ENCODE measurements at regions not wholly inside any gene's neighbourhood (a gene's known extent, or its start where the extent isn't known, plus 50 kb on each side); places are given as distances from the start of the nearest gene placed in this dataset.
"Not testable (repeated sequence)": the region's sequence is repeated elsewhere in the genome, so short reads cannot be mapped to it uniquely, and the experiment has no call there.

- Histone ChIP-seq H3K9me3 (ENCODE audit: severe bottlenecking) (no peaks in the 10 kb centered on the region), H3K36me3 (no peaks in the 10 kb centered on the region), H3K4me3 (ENCODE audit: low read depth, low read length) (no peak overlapping the region), H3K27me3 (ENCODE audit: insufficient read depth, low read depth, severe bottlenecking) (peaks cover 31% of the 10 kb centered on the region), H3K27ac (no peak overlapping the region)
- no peak for TF ChIP-seq CTCF (IDR thresholded peaks at IDR 0.05; ENCODE audit: low read depth, low read length)
- DNase-seq = no peak
These were observed 132.5 kb downstream of the ZNF675 start for GRCh38 chr19:23554548-23554947.

- H3K27ac ChIP-seq; DNase-seq; H3K36me3 ChIP-seq; H3K9me3 ChIP-seq (ENCODE audit: severe bottlenecking); H3K4me3 ChIP-seq (ENCODE audit: low read depth, low read length): not testable (repeated sequence)
- H3K27me3 ChIP-seq (ENCODE audit: insufficient read depth, low read depth, severe bottlenecking) = peaks cover 49% of the 10 kb centered on the region
These were observed 136.9 kb downstream of the ZNF675 start for GRCh38 chr19:23550102-23550501.

- Histone ChIP-seq H3K9me3 (ENCODE audit: severe bottlenecking) (no peaks in the 10 kb centered on the region), H3K36me3 (no peaks in the 10 kb centered on the region), H3K27me3 (ENCODE audit: insufficient read depth, low read depth, severe bottlenecking) (peaks cover 46% of the 10 kb centered on the region), H3K4me3 (ENCODE audit: low read depth, low read length) (no peak overlapping the region), H3K27ac (no peak overlapping the region)
- no peak for TF ChIP-seq CTCF (IDR thresholded peaks at IDR 0.05; ENCODE audit: low read depth, low read length)
- DNase-seq = no peak
These were observed 139.1 kb downstream of the ZNF675 start for GRCh38 chr19:23547816-23548430.

- Histone ChIP-seq H3K27ac (no peak overlapping the region), H3K36me3 (no peaks in the 10 kb centered on the region), H3K9me3 (ENCODE audit: severe bottlenecking) (no peaks in the 10 kb centered on the region), H3K27me3 (ENCODE audit: insufficient read depth, low read depth, severe bottlenecking) (peaks cover 41% of the 10 kb centered on the region), H3K4me3 (ENCODE audit: low read depth, low read length) (no peak overlapping the region)
- no peak for DNase-seq
- no peak for TF ChIP-seq CTCF (IDR thresholded peaks at IDR 0.05; ENCODE audit: low read depth, low read length)
These were observed 139.9 kb downstream of the ZNF675 start for GRCh38 chr19:23547156-23547555.

GRCh38 chr19:23543351-23543750 lies 143.7 kb downstream of the ZNF675 start:
- Histone ChIP-seq H3K27ac (no peak overlapping the region), H3K36me3 (no peaks in the 10 kb centered on the region), H3K9me3 (ENCODE audit: severe bottlenecking) (no peaks in the 10 kb centered on the region), H3K27me3 (ENCODE audit: insufficient read depth, low read depth, severe bottlenecking) (peaks cover 20% of the 10 kb centered on the region), H3K4me3 (ENCODE audit: low read depth, low read length) (no peak overlapping the region)
- no peak for TF ChIP-seq CTCF (IDR thresholded peaks at IDR 0.05; ENCODE audit: low read depth, low read length)
- no peak for DNase-seq

GRCh38 chr19:23542562-23542961 lies 144.4 kb downstream of the ZNF675 start:
- peaks cover 14% of the 10 kb centered on the region for H3K27me3 ChIP-seq (ENCODE audit: insufficient read depth, low read depth, severe bottlenecking)
- no peak for DNase-seq
- no peaks in the 10 kb centered on the region for H3K9me3 ChIP-seq (ENCODE audit: severe bottlenecking)
- no peaks in the 10 kb centered on the region for H3K36me3 ChIP-seq
- TF ChIP-seq CTCF (IDR thresholded peaks at IDR 0.05; ENCODE audit: low read depth, low read length) = no peak
- no peak overlapping the region for H3K4me3 ChIP-seq (ENCODE audit: low read depth, low read length)
- H3K27ac ChIP-seq = no peak overlapping the region

Measured in WERI-Rb-1 (cell line).